ENCODE measurements at regions not wholly inside any gene's neighbourhood (a gene's known extent, or its start where the extent isn't known, plus 50 kb on each side); places are given as distances from the start of the nearest gene placed in this dataset.
"Not testable (repeated sequence)": the region's sequence is repeated elsewhere in the genome, so short reads cannot be mapped to it uniquely, and the experiment has no call there.

- DNase-seq (ENCODE audit: low read depth in 2 of 2, low spot score in 1 of 2) = no peak
Observed at GRCh38 chr12:66733321-66733720, 54.4 kb upstream of the GRIP1 start.

GRCh38 chr12:66733839-66734238 lies 55.0 kb upstream of the GRIP1 start:
- DNase-seq (ENCODE audit: low read depth in 2 of 2, low spot score in 1 of 2) = no peak

GRCh38 chr12:66735275-66735674 lies 56.4 kb upstream of the GRIP1 start:
- DNase-seq (ENCODE audit: low read depth in 2 of 2, low spot score in 1 of 2) = no peak

GRCh38 chr12:66736931-66737330 lies 58.1 kb upstream of the GRIP1 start:
- DNase-seq (ENCODE audit: low read depth in 2 of 2, low spot score in 1 of 2) = no peak

DNA sequence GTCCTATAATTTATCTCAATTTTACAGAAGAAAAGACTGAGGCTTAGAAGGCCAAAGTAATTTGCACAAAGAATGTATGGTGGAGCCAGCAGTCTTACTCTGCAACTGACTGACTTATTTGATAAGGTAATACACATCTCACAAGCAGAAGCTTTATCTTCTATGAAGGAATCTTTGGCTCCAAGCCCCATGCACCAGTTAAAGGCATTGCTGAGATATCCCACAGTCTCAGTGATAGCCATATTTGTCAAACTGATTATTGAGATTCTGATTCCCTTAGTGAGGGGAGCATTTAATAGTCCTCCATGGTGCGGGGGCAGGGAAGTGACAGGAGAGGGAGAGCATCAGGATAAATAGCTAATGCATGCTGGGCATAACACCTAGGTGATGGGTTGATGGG lies 60.4 kb upstream of the GRIP1 start:
- DNase-seq (ENCODE audit: low read depth in 2 of 2, low spot score in 1 of 2) = no peak

DNA sequence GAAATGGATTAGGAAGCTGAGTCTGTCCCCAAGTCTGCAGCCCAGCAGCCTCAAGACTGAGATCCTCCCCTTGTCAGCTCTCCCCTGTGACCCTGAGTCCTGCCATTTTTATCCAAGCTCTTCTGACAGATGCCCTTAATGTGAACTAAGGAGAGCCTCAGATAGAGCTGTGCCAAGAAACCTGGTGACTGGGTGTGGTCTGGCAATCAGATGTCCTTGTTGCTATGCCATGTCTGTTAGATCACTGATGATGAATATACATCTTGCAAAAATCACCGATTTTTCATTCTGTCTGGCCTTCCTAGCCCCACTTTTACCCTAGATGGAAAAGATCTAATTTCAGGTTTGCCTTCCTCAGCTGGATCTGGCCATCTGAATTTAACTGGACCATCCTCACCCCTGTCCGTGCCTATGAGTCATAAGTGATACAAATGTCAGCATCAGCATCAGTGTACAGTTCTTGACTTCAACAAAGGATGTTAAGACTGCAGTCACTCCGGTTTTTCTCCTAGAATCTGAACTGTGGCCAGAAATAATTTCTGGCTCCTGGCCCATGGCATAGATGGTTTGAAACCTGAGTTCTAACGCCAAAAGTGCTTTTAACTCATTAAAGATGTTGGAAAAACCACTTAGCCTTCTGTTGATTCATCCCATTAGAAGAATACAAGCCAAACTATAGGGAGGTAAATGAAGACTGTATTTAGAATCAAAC lies 61.2 kb upstream of the GRIP1 start:
- DNase-seq (ENCODE audit: low read depth in 2 of 2, low spot score in 1 of 2) = no peak

DNA sequence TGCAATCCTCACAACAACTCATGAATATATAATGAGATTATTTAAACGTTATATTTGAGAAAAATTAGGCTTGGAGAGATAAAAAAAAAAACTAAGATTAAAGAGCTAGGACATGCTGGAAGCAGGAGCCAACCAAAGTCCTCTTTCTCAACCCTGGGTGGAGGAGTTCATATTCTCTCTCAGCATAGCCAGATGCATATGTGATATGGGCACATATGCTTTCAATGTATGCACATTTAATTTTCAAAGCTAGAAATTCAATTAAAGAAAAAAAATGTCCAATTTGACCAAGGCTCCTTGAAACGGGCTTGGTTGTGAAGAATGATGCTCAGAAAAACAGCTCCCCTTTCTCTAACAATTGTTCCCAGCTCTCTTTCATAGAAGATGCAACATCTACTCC lies 61.9 kb upstream of the GRIP1 start:
- DNase-seq (ENCODE audit: low read depth in 2 of 2, low spot score in 1 of 2) = no peak

DNA sequence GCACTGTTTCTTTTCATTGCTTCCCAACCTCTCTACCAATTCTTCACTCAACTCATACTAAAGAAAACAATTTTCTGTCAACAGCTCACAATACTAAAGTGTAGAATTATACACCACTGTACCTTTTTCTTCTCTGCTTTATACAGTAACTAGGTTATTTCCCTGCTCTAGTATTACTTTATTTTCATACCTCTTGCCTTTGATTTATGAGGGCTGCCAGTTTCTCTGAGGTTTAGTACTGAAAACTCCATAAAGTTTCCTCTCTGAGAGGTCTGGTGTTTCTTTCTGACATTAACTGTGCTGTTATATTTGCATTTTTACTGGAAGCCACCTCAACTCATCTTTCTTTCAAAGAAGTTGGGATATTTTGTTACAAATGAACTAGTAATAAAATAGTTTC lies 63.0 kb upstream of the GRIP1 start:
- no peak for DNase-seq (ENCODE audit: low read depth in 2 of 2, low spot score in 1 of 2)

DNA sequence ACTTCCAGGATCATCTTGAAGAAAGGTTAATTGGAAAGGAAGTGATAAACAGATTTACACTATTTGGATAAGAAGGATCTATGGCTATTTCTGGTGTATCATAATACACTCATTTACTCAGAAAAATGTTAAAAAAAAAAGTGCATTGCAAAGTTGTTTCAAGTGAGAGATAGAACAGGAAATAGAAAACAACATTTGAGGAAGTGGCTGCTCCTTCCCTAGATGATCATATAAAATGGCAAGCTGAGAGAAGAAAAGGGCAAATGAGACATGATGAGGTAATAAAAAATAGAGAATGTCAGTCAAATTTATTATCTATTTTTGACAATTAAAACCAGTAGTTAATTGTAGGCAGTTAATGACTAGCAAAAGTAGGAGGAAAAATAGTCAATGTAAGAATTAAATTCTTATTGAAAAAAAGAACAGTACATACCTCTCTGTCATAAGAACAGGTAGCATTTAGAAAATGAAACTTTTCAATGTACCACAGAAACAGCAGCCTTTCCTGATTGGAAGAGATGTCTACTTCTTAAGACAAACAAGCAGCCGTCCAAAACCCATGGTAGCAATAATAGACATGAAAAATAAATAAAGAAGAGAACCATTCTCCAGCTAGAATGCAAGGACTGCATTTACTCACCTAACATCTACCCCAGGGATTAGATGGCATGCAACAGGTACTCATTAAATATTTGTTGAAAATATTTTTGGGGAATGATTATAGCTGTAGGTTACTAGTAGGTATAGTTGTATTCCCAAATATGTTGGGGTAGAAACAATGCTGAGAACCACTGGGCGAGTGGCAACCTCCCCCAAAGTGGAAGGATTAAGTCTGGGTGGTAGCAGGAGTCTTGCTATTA lies 63.9 kb upstream of the GRIP1 start:
- no peak for DNase-seq (ENCODE audit: low read depth in 2 of 2, low spot score in 1 of 2)

DNA sequence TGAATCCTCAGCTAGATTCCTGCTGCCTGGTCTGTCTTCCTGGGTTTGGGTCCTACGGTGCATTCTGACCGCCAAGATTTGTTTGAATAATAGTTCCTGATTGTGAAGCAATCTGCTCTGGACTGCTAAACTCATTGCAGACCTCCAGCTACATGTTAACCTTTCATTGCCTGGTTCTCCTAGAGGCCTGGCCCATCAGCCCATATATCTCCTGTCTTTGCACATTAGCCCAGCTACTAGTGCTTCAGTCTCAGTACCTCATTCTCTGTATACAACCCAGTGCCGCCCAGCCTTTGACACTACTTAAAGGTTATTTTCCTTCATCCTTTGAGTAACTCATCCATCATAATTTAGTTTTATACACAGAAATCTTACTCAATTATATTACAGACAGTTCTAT lies 65.6 kb upstream of the GRIP1 start:
- DNase-seq (ENCODE audit: low read depth in 2 of 2, low spot score in 1 of 2) = no peak

- no peak for DNase-seq (ENCODE audit: low read depth in 2 of 2, low spot score in 1 of 2)
Observed at GRCh38 chr12:66744956-66745383, 66.1 kb upstream of the GRIP1 start.

DNA sequence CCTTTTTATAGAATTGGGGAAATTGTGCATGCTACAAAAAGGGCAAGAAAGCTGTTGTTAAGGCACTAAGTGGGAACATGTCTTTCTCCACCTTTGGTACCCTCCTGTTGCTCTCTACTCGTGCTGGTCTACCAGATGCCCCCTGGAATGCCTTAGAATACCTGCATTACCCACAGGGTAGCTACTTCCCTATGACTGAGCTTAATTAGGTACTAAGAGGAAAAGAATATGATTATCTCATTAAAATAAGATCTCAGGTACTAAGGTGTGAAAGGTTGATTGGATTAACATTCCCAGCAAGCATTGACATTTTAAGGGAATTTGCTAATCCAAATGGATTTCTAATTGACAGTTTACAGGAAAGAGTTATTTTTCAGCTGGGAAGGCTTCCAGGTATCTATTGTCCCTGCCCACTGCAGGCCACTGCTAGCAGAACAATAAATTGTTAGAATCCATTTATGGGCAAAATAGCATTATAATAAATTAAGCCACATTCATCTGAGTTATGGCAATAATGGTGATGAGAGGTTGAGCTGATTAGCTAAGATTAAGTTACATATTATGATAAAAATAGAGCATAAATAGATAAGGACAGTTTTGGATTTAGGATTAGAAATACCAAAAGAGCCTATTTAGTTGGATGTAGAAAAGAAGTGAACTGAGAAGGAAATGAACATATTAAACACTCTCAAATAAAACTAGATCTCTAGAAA lies 67.8 kb upstream of the GRIP1 start:
- no peak for DNase-seq (ENCODE audit: low read depth in 2 of 2, low spot score in 1 of 2)

- no peak for DNase-seq (ENCODE audit: low read depth in 2 of 2, low spot score in 1 of 2)
Observed at GRCh38 chr12:66751432-66752113, 72.7 kb upstream of the GRIP1 start.

- DNase-seq (ENCODE audit: low read depth in 2 of 2, low spot score in 1 of 2) = no peak
Observed at GRCh38 chr12:66753810-66754209, 74.9 kb upstream of the GRIP1 start.

DNA sequence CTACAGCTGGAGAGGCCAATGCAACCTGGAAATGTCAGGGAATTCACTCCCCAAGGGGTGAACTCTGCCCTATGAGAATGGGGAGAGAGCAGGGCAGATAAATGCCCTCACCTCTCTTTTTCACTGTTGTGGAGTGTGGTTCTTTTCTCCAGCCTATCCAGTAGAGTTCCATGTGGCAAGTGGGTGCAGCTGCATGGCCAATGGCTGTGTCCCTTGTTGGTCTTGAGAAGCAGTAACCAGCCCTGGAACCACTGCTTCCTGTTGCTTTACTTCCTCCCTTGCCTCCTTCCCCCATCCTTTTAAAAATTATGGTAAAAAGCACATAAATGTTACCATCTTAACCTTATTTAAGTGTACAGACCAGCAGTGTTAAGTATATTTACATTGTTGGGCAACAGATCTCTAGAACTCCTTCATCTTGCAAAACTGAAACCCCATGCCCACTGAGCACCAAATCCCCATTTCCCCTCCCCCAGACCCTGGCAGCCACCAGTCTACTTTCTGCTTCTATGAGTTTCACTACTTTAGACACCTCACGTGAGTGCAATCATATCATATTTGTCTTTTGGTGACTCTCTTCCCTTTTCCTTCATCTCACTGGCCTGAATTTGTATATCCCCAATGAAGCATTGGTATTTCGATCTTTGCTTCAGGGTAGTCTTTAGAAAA lies 77.0 kb upstream of the GRIP1 start:
- no peak for DNase-seq (ENCODE audit: low read depth in 2 of 2, low spot score in 1 of 2)

GRCh38 chr12:66756631-66757030 lies 77.8 kb upstream of the GRIP1 start:
- no peak for DNase-seq (ENCODE audit: low read depth in 2 of 2, low spot score in 1 of 2)

- not testable (repeated sequence) for DNase-seq (ENCODE audit: low read depth in 2 of 2, low spot score in 1 of 2)
Observed at GRCh38 chr12:66760122-66760521, 81.2 kb upstream of the GRIP1 start.

- no peak for DNase-seq (ENCODE audit: low read depth in 2 of 2, low spot score in 1 of 2)
Observed at GRCh38 chr12:66763467-66763866, 84.6 kb upstream of the GRIP1 start.

- DNase-seq (ENCODE audit: low read depth in 2 of 2, low spot score in 1 of 2) = no peak
Observed at GRCh38 chr12:66765204-66765603, 86.3 kb upstream of the GRIP1 start.

- no peak for DNase-seq (ENCODE audit: low read depth in 2 of 2, low spot score in 1 of 2)
Observed at GRCh38 chr12:66767536-66767935, 88.7 kb upstream of the GRIP1 start.

- no peak for DNase-seq (ENCODE audit: low read depth in 2 of 2, low spot score in 1 of 2)
Observed at GRCh38 chr12:66768293-66768692, 89.4 kb upstream of the GRIP1 start.
